ENCODE measurements at regions not wholly inside any gene's neighbourhood (a gene's known extent, or its start where the extent isn't known, plus 50 kb on each side); places are given as distances from the start of the nearest gene placed in this dataset.
"Not testable (repeated sequence)": the region's sequence is repeated elsewhere in the genome, so short reads cannot be mapped to it uniquely, and the experiment has no call there.

DNA sequence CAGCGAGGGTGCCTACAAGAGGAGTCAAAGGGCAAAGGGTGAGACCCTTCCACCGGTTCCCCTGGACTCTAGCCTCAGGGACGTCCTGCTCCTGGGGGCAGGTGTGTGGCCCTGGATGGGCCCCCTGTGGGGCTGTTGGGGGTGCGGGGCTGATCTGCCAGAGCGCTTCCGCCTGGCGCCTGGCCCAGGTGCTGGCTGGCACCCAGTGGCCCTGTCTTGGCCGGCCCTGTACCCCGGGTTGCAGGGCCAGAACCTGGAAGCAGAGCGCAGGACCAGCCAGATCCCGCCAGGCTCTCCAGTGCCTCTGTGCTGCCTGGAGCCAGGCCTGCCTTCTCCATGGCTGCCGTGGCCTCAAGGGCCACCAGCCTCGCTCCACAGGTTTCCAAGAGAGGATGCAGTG is 1625.8 kb upstream of the GOT2 start:
- H3K4me3 Mint-ChIP-seq; H3K36me3 Mint-ChIP-seq (ENCODE audit: low read depth); H3K27me3 Mint-ChIP-seq (ENCODE audit: low read depth); H3K4me1 Mint-ChIP-seq (ENCODE audit: low read depth); DNase-seq (ENCODE audit: low spot score); H3K27ac Mint-ChIP-seq: not testable (repeated sequence)
- H3K9me3 Mint-ChIP-seq, result peaks cover 24% of the 10 kb centered on the region

DNA sequence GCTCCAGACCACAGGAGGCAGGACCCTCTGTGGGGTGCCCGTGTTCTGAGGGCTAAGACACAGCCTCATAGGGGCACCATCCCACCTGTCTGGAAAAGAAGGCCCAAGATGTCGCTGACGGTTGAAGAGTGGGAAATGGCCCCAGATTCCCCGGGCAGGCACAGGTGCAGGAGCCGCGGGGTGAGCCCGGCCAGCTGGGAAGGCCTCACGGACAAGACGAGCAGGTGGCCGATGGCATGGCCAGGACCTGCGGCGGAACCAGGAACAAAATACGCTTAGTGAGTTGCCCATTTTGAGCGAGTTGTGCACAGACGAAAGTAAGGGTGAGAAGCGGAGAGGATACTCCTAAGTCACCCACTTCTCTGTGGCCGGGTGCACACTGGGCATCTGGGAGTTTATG is 1625.3 kb upstream of the GOT2 start:
- not testable (repeated sequence) for DNase-seq (ENCODE audit: low spot score); H3K4me3 Mint-ChIP-seq; H3K27me3 Mint-ChIP-seq (ENCODE audit: low read depth); H3K36me3 Mint-ChIP-seq (ENCODE audit: low read depth); H3K4me1 Mint-ChIP-seq (ENCODE audit: low read depth); H3K27ac Mint-ChIP-seq
- peaks cover 24% of the 10 kb centered on the region for H3K9me3 Mint-ChIP-seq

DNA sequence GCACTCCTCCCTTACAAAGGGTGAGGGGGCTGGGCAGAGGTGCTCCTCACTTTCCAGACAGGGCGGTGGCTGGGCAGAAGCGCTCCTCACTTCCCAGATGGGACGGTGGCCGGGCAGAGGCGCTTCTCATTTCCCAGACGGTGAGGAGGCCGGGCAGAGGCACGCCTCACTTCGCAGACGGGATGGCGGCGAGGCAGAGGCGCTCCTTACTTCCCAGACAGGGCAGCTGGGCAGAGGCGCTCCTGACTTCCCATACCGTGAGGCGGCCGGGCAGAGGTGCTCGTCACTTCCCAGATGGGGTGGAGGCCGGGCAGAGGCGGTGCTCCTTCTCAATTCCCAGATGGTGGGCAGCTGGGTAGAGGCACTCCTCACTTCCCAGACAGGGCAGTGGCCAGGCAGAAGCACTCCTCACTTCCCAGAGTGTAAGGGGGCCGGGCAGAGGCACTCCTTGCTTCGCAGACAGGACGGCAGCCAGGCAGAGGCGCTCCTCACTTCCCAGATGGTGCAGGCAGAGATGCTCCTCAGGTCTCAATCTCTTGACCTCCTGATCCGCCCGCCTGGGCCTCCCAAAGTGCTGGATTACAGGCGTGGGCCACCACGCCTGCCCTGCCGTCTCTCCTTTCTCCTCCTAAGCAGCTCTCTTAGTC is 1623.9 kb upstream of the GOT2 start:
- H3K9me3 Mint-ChIP-seq, result peaks cover 23% of the 10 kb centered on the region
- H3K27me3 Mint-ChIP-seq (ENCODE audit: low read depth); H3K36me3 Mint-ChIP-seq (ENCODE audit: low read depth); H3K27ac Mint-ChIP-seq; H3K4me1 Mint-ChIP-seq (ENCODE audit: low read depth); H3K4me3 Mint-ChIP-seq; DNase-seq (ENCODE audit: low spot score): not testable (repeated sequence)

DNA sequence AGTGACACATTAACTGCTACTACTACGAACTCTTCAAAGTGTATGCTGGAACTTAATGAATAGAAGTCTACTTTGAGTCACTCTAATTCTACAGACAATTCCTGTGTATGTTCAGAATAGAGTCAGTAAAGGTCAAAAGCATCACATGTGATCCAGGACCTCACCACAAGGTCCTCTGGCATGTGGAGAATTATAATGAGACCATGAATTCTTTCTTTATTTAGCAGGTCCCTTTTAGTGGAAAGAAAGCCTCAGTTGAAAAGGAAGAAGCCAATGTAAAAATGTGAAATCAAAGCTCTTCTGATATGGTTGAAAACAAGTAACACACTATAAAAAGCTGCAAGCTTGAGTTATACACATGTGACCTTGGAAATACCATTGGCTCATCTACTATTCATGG is 1612.1 kb upstream of the GOT2 start:
- Mint-ChIP-seq H3K36me3 (ENCODE audit: low read depth) (no peaks in the 10 kb centered on the region), H3K27me3 (ENCODE audit: low read depth) (no peaks in the 10 kb centered on the region), H3K27ac (no peak overlapping the region), H3K4me3 (no peak overlapping the region), H3K4me1 (ENCODE audit: low read depth) (no peaks in the 10 kb centered on the region), H3K9me3 (peaks cover 29% of the 10 kb centered on the region)
- no peak for DNase-seq (ENCODE audit: low spot score)

DNA sequence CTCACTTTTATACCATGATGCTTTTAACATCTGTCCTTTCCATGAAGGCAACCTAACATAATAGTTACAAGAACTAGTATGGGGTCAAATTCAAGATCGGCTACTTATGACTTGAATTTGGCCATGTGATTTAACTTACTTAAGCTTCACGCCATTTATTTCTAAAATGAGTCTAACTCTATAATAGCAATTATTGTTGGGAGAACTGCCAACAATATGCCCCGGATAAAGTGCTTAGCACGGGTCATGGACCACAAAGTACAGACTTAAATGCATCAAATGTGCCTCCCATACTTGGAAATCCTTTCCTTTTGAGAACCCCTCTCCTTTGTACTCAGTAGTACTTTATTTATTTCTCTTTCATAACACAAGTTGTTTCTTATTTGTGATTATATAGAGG is 1603.6 kb upstream of the GOT2 start:
- Mint-ChIP-seq H3K4me1 (ENCODE audit: low read depth) (no peaks in the 10 kb centered on the region), H3K27ac (no peak overlapping the region), H3K36me3 (ENCODE audit: low read depth) (no peaks in the 10 kb centered on the region), H3K9me3 (peaks cover 28% of the 10 kb centered on the region), H3K4me3 (no peak overlapping the region), H3K27me3 (ENCODE audit: low read depth) (no peaks in the 10 kb centered on the region)
- DNase-seq (ENCODE audit: low spot score), result no peak

GRCh38 chr16:60331168-60331567 is 1597.1 kb upstream of the GOT2 start:
- peaks cover 39% of the 10 kb centered on the region for H3K9me3 Mint-ChIP-seq
- no peak overlapping the region for H3K4me3 Mint-ChIP-seq

DNA sequence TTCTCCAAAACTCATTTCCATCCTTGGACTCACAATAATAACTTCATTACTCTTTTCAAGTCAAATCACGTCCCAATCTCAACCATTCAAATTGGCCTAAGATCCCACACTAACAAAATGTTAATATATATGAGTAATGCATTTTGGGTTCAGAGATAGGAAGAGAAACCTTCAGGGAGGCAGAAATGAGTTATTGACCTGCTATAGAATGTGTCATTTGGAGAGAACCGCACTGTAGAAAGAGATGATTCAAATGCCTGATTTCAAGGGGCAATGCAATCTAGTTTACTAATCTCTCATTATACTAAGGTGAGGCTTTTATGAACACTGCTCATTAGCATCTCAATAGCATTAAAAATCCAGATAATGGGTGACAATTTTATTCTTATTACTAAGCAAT is 1595.0 kb upstream of the GOT2 start:
- H3K9me3 Mint-ChIP-seq, result peaks cover 37% of the 10 kb centered on the region
- H3K27ac Mint-ChIP-seq, result no peak overlapping the region
- H3K4me1 Mint-ChIP-seq (ENCODE audit: low read depth), result no peaks in the 10 kb centered on the region
- no peak for DNase-seq (ENCODE audit: low spot score)
- H3K27me3 Mint-ChIP-seq (ENCODE audit: low read depth), result no peaks in the 10 kb centered on the region
- H3K4me3 Mint-ChIP-seq, result no peak overlapping the region
- no peaks in the 10 kb centered on the region for H3K36me3 Mint-ChIP-seq (ENCODE audit: low read depth)

More at GRCh38 chr16:60331168-60331567, 1597.1 kb upstream of the GOT2 start:
- no peaks in the 10 kb centered on the region for H3K27me3 Mint-ChIP-seq (ENCODE audit: low read depth)
- H3K4me1 Mint-ChIP-seq (ENCODE audit: low read depth), result no peaks in the 10 kb centered on the region
- no peaks in the 10 kb centered on the region for H3K36me3 Mint-ChIP-seq (ENCODE audit: low read depth)
- DNase-seq (ENCODE audit: low spot score), result no peak
- H3K27ac Mint-ChIP-seq, result no peak overlapping the region

DNA sequence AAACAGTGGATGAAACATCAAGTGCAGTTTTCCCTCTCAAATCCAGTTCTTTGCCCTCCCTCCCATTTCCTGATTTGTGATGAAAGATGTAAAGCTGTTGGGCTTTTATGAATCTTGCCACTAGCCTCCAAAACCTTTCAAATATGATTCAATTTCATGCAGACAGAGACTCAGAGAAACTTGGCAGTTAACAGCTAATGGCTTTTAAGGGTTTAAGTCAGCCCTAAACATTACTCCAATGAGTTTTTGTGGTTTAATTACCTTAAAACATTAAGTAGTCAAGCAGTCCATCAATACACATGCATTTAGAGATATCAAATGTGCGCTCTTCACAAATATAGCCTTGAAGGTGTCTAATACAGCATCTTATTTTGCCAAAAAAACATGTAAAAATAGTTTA is 1594.0 kb upstream of the GOT2 start:
- H3K36me3 Mint-ChIP-seq (ENCODE audit: low read depth), result no peaks in the 10 kb centered on the region
- H3K4me3 Mint-ChIP-seq, result no peak overlapping the region
- peaks cover 36% of the 10 kb centered on the region for H3K9me3 Mint-ChIP-seq
- DNase-seq (ENCODE audit: low spot score), result no peak
- H3K4me1 Mint-ChIP-seq (ENCODE audit: low read depth), result no peaks in the 10 kb centered on the region
- H3K27ac Mint-ChIP-seq, result no peak overlapping the region
- no peaks in the 10 kb centered on the region for H3K27me3 Mint-ChIP-seq (ENCODE audit: low read depth)

DNA sequence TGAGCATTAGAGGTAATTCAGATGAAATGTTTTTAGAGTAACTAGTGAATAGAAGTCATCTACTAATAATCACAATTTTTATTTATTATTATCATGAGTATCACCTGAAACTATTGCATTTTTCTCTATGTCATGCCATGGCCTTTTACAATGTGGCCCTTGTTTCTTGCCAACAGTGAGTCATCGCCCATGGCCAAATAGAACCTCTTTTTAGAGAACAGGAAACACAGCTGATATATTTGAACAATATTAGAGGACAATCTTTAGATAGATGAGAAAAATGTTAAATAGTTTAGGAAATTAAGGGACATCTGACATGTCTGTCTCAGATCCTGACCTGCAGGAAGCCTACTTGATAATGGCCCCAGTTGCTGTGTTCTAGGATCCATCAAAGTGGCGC is 1584.4 kb upstream of the GOT2 start:
- Mint-ChIP-seq H3K27me3 (ENCODE audit: low read depth) (no peaks in the 10 kb centered on the region), H3K9me3 (peaks cover 40% of the 10 kb centered on the region), H3K4me1 (ENCODE audit: low read depth) (no peaks in the 10 kb centered on the region), H3K27ac (no peak overlapping the region), H3K36me3 (ENCODE audit: low read depth) (no peaks in the 10 kb centered on the region), H3K4me3 (no peak overlapping the region)
- DNase-seq (ENCODE audit: low spot score), result no peak

DNA sequence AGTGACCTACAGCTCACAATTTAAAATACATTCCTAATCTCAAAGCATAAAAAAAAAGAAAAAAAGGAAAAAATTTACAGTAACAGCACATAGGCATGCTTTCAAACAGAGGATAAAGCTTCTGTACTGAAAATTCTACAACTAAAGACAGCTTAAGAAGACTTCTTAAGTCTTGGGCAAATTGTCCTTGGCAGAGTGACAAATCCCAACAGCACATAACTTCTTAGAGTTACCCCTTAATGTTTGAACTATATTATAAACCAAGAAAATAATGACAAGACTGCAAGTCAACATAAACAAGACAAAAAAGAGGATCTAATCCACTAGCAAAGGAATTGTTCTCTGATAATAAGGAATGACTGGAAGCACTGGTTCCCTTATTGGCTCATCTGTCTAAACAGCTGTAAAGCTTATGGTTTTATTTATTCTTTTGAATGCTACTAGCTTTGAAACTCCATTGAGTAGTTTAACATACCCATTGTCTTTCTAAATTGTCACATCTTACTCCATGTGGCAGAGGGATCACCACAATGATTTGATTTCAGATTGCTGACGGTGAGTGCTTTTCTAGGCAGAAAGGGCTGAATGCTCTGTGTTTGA is 1576.8 kb upstream of the GOT2 start:
- DNase-seq (ENCODE audit: low spot score), result no peak
- H3K4me3 Mint-ChIP-seq, result no peak overlapping the region
- no peak overlapping the region for H3K27ac Mint-ChIP-seq
- peaks cover 27% of the 10 kb centered on the region for H3K9me3 Mint-ChIP-seq
- H3K36me3 Mint-ChIP-seq (ENCODE audit: low read depth), result no peaks in the 10 kb centered on the region
- H3K27me3 Mint-ChIP-seq (ENCODE audit: low read depth), result no peaks in the 10 kb centered on the region
- H3K4me1 Mint-ChIP-seq (ENCODE audit: low read depth), result no peaks in the 10 kb centered on the region

DNA sequence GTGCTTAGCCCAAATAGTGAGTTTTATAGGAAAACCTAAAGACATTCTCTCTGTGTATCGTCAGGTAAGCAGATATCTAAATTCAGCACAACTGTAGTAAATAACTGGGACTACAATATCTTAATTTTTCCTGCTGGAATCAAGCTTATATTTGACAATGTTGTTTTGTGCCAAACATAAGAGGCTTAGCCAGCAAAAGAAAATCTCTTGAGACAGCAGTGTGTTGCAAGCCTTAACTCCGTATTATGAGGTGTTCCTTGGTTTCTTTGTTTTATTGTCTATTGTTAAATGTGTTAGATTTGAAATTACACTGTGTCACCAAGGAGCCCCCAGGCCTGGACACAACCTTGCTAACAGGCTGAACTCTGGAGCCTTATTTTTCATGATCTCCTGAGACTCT is 1570.6 kb upstream of the GOT2 start:
- Mint-ChIP-seq H3K9me3 (peaks cover 42% of the 10 kb centered on the region), H3K4me3 (no peak overlapping the region), H3K27ac (no peak overlapping the region), H3K36me3 (ENCODE audit: low read depth) (no peaks in the 10 kb centered on the region), H3K27me3 (ENCODE audit: low read depth) (no peaks in the 10 kb centered on the region), H3K4me1 (ENCODE audit: low read depth) (no peaks in the 10 kb centered on the region)
- DNase-seq (ENCODE audit: low spot score), result no peak

GRCh38 chr16:60304066-60304465 is 1570.0 kb upstream of the GOT2 start:
- Mint-ChIP-seq H3K27me3 (ENCODE audit: low read depth) (no peaks in the 10 kb centered on the region), H3K9me3 (peaks cover 42% of the 10 kb centered on the region), H3K4me1 (ENCODE audit: low read depth) (no peaks in the 10 kb centered on the region), H3K4me3 (no peak overlapping the region), H3K36me3 (ENCODE audit: low read depth) (no peaks in the 10 kb centered on the region), H3K27ac (no peak overlapping the region)
- DNase-seq (ENCODE audit: low spot score), result no peak

- no peak overlapping the region for H3K27ac Mint-ChIP-seq
- no peaks in the 10 kb centered on the region for H3K27me3 Mint-ChIP-seq (ENCODE audit: low read depth)
- H3K36me3 Mint-ChIP-seq (ENCODE audit: low read depth), result no peaks in the 10 kb centered on the region
- no peak for DNase-seq (ENCODE audit: low spot score)
- H3K4me3 Mint-ChIP-seq, result no peak overlapping the region
- peaks cover 42% of the 10 kb centered on the region for H3K9me3 Mint-ChIP-seq
- H3K4me1 Mint-ChIP-seq (ENCODE audit: low read depth), result no peaks in the 10 kb centered on the region
Observed at GRCh38 chr16:60302676-60303075, 1568.6 kb upstream of the GOT2 start.

DNA sequence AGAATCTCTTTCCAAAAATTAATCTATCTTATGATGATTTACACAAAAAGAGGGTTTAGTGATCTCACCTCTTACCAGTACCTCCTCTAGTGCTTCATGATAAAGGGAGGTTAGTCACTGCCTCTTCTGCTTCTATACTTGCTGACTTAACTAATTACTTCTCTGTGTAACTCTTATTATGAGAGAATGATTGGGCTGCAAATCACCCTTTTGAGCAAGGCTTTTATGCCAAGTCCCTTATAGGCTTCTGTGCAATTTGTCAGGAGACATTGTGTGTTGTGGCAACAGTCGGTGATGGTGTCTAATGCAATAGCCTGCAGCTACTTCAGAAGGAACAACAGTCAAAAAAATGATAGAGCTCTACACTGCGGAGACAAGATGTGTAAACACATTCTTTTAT is 1568.1 kb upstream of the GOT2 start:
- no peak overlapping the region for H3K27ac Mint-ChIP-seq
- no peak overlapping the region for H3K4me3 Mint-ChIP-seq
- no peak for DNase-seq (ENCODE audit: low spot score)
- H3K4me1 Mint-ChIP-seq (ENCODE audit: low read depth), result no peaks in the 10 kb centered on the region
- no peaks in the 10 kb centered on the region for H3K36me3 Mint-ChIP-seq (ENCODE audit: low read depth)
- peaks cover 44% of the 10 kb centered on the region for H3K9me3 Mint-ChIP-seq
- H3K27me3 Mint-ChIP-seq (ENCODE audit: low read depth), result no peaks in the 10 kb centered on the region

DNA sequence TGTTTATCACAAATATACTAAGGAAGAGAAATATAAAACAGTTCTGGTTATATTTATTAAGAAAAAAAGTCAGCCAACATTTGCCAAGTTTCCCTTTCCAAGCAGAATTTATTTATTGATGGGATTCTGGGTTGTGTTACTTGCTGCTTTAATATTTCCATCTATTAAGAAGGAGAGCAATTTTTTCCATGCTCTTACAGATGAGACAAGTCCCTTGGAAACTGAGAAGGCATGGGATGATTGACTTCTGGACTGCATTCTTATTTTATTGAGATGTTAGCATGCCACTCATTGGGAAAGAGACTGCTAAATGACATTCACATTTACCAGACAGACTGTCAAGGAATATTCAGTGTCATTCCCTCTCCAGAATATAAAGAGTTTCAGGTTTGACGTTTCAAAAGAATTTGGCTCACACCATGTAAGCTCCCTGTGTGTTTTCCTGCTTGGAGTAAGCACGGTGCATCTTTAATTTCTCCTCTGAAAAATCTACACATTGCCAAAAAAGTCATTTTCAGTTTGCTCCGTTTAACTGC is 1565.2 kb upstream of the GOT2 start:
- Mint-ChIP-seq H3K27ac (no peak overlapping the region), H3K9me3 (peaks cover 48% of the 10 kb centered on the region), H3K4me1 (ENCODE audit: low read depth) (no peaks in the 10 kb centered on the region), H3K4me3 (no peak overlapping the region), H3K27me3 (ENCODE audit: low read depth) (no peaks in the 10 kb centered on the region), H3K36me3 (ENCODE audit: low read depth) (no peaks in the 10 kb centered on the region)
- DNase-seq (ENCODE audit: low spot score), result no peak
